Esophagus muscularis mucosa (tissue), 4 donors: ENCODE measurements at regions not wholly inside any gene's neighbourhood (a gene's known extent, or its start where the extent isn't known, plus 50 kb on each side); places are given as distances from the start of the nearest gene placed in this dataset.

ENCODE experiments used
- DNase-seq: peaks from one replicate; pipeline ENCODE4 v3.0.0-alpha.2; 2017; ENCODE audit errors: extremely low spot score
- H3K27ac ChIP-seq, 4 donors: fragments of 200-600 bp; sonication (generic); replicated peaks in 1 of 4; 1 replicate in 3 of 4; 2 replicates in 1 of 4; pipeline ENCODE4 v1.5.1; 2016 to 2019; ENCODE audit warnings: mild to moderate bottlenecking in 1 of 4
- H3K27me3 ChIP-seq, 4 donors: fragments of 200-600 bp; sonication (generic); one replicate each; pipeline versions ENCODE4 v1.5.1 to v1.6.0; 2016 to 2019
- H3K36me3 ChIP-seq, 4 donors: fragments of 200-600 bp; sonication (generic); one replicate each; pipeline ENCODE4 v1.5.1; 2016 to 2019
- H3K4me1 ChIP-seq, 4 donors: fragments of 200-600 bp; sonication (generic); one replicate each; pipeline ENCODE4 v1.5.1; 2016 to 2019
- H3K4me3 ChIP-seq, 4 donors: fragments of 200-600 bp; sonication (generic); 1 replicate in 2 of 4; 2 replicates in 2 of 4; pipeline ENCODE4 v1.5.1; 2016 to 2019; ENCODE audit warnings: mild to moderate bottlenecking in 4 of 4, moderate library complexity in 1 of 4
- H3K9me3 ChIP-seq, 4 donors: fragments of 200-600 bp; sonication (generic); 1 replicate in 3 of 4; 2 replicates in 1 of 4; pipeline ENCODE4 v1.5.1; 2016 to 2019
- EP300 ChIP-seq: sonication (generic); formaldehyde crosslinking; IDR thresholded peaks from one replicate; pipeline ENCODE4 v1.6.1; 2017; ENCODE audit warnings: antibody characterized with exemption
- POLR2A ChIP-seq: fragments of 450-650 bp; IDR thresholded peaks from one replicate; pipeline ENCODE4 v1.6.1; 2017; ENCODE audit warnings: antibody characterized with exemption, moderate library complexity, mild to moderate bottlenecking, low read depth
- POLR2AphosphoS5 ChIP-seq, 2 donors: sonication (generic); formaldehyde crosslinking; IDR thresholded peaks; one replicate each; pipeline ENCODE4 v1.6.1; 2017; ENCODE audit warnings: antibody characterized with exemption in 2 of 2
- WGBS: methylation state at CpG from one replicate; pipeline ENCODE4 v1.1.5; 2018; 5-methylcytosine and 5-hydroxymethylcytosine counted together
- intact Hi-C: fragments of 100-400 bp; cut with DNase I; formaldehyde crosslinking; loops from one replicate; pipeline ENCODE4 v1.15.1; 2023
- TF ChIP-seq, protein P1 (sequence below), 3 experiments: fragments of 200-600 bp in 2 of 3; fragments of 450-650 bp in 1 of 3; sonication (generic) in 2 of 3; IDR thresholded peaks; one replicate each; pipeline ENCODE4 v1.5.1; 2017 to 2019; ENCODE audit warnings: antibody characterized with exemption in 3 of 3, mild to moderate bottlenecking in 2 of 3, moderate library complexity in 1 of 3

DNA sequence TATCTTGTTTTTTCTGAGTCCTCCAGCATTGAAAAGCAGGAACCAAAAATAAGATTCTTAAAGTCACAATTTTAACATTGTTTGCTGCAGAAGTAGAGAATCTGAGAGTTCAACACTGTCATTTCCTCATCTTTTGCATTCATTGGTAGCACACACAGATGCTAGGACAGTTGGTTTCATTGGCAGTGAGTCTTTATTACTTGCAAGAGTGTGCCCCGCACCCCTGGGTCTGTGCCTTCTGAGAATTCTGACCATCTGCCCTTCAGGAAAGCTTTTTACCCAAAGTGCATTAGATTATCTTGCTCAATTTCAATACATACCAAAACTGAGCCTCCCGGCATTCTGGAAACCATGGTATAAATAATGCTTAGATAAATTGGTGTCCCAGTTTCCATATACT lies 247.7 kb upstream of the SLITRK1 start:
- DNase-seq = no peak
- H3K27ac ChIP-seq = no peak overlapping the region
- intact Hi-C loops = no loop called here
- 92% methylated on average over 2 of the region's 2 CpGs for WGBS
- H3K4me1 ChIP-seq = peaks cover 0 to 1% (median under 1%) of the 10 kb centered on the region in 4 donors
- no peaks in the 10 kb centered on the region for H3K27me3 ChIP-seq
- TF ChIP-seq EP300 (no peak), POLR2A (no peak), POLR2AphosphoS5 (IDR thresholded peaks at IDR 0.05) (no peak)
- TF ChIP-seq, protein P1, sequence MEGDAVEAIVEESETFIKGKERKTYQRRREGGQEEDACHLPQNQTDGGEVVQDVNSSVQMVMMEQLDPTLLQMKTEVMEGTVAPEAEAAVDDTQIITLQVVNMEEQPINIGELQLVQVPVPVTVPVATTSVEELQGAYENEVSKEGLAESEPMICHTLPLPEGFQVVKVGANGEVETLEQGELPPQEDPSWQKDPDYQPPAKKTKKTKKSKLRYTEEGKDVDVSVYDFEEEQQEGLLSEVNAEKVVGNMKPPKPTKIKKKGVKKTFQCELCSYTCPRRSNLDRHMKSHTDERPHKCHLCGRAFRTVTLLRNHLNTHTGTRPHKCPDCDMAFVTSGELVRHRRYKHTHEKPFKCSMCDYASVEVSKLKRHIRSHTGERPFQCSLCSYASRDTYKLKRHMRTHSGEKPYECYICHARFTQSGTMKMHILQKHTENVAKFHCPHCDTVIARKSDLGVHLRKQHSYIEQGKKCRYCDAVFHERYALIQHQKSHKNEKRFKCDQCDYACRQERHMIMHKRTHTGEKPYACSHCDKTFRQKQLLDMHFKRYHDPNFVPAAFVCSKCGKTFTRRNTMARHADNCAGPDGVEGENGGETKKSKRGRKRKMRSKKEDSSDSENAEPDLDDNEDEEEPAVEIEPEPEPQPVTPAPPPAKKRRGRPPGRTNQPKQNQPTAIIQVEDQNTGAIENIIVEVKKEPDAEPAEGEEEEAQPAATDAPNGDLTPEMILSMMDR (IDR thresholded peaks at IDR 0.05) = no peak
- no peaks in the 10 kb centered on the region for H3K9me3 ChIP-seq
- H3K36me3 ChIP-seq = no peaks in the 10 kb centered on the region
- H3K4me3 ChIP-seq = no peak overlapping the region

GRCh38 chr13:84127597-84128128 lies 245.4 kb upstream of the SLITRK1 start:
- DNase-seq = no peak
- H3K27ac ChIP-seq = no peak overlapping the region
- 94% methylated on average over 7 of the region's 8 CpGs for WGBS
- no peaks in the 10 kb centered on the region for H3K9me3 ChIP-seq
- intact Hi-C loops = no loop called here
- peaks cover 0 to 6% (median 3%) of the 10 kb centered on the region in 4 donors for H3K4me1 ChIP-seq
- no peak overlapping the region for H3K4me3 ChIP-seq
- TF ChIP-seq EP300 = no peak
- TF ChIP-seq, protein P1 (IDR thresholded peaks at IDR 0.05) = no peak
- TF ChIP-seq POLR2AphosphoS5 (IDR thresholded peaks at IDR 0.05) = no peak
- no peak for TF ChIP-seq POLR2A
- no peaks in the 10 kb centered on the region for H3K27me3 ChIP-seq
- H3K36me3 ChIP-seq = no peaks in the 10 kb centered on the region

GRCh38 chr13:84126671-84127171 lies 244.4 kb upstream of the SLITRK1 start:
- Histone ChIP-seq H3K4me1 (peaks cover 0 to 6% (median 3%) of the 10 kb centered on the region in 4 donors), H3K27me3 (no peaks in the 10 kb centered on the region), H3K36me3 (no peaks in the 10 kb centered on the region), H3K27ac (no peak overlapping the region), H3K4me3 (no peak overlapping the region), H3K9me3 (no peaks in the 10 kb centered on the region)
- intact Hi-C loops = no loop called here
- no peak for DNase-seq
- 78% methylated on average over 7 of the region's 7 CpGs for WGBS
- TF ChIP-seq POLR2AphosphoS5 (IDR thresholded peaks at IDR 0.05) = no peak
- no peak for TF ChIP-seq POLR2A

GRCh38 chr13:84121456-84121855 lies 239.2 kb upstream of the SLITRK1 start:
- TF ChIP-seq POLR2A = no peak
- TF ChIP-seq POLR2AphosphoS5 (IDR thresholded peaks at IDR 0.05) = no peak
- no peak for TF ChIP-seq EP300
- TF ChIP-seq, protein P1 (IDR thresholded peaks at IDR 0.05) = no peak
- 86% methylated on average over 1 of the region's 1 CpG for WGBS
- H3K27me3 ChIP-seq = no peaks in the 10 kb centered on the region
- H3K36me3 ChIP-seq = no peaks in the 10 kb centered on the region
- no peak overlapping the region for H3K27ac ChIP-seq
- DNase-seq = no peak
- no peaks in the 10 kb centered on the region for H3K9me3 ChIP-seq
- H3K4me1 ChIP-seq = peaks cover 0 to 6% (median 3%) of the 10 kb centered on the region in 4 donors
- H3K4me3 ChIP-seq = no peak overlapping the region
- intact Hi-C loops = no loop called here

DNA sequence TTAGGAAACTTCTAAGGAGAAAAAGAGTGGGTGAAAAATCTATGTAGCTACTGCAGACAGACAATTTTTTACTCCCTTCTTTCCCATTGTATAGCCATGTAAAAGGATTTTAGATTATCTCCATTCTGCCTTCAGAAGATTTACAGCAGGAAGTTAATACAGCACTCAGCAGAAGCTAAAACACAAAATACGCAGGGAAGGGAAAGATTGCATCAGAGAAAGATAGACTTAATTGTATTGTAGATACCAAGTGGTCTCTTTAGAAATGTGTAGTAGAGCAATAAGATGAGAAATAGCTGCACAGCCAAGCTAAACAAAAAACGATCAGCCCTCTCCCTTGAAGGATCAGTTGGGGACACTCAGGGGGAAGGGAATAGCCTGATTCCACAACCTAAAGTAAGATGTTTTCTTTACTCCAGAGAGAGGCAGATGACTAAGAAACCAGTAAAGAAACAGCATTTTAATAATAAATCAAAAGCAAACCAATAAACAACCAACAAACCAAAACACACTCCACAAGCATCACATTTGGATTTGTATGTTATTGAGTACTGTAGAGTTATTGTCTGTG lies 236.7 kb upstream of the SLITRK1 start:
- Histone ChIP-seq H3K27me3 (no peaks in the 10 kb centered on the region), H3K36me3 (no peaks in the 10 kb centered on the region), H3K9me3 (no peaks in the 10 kb centered on the region), H3K4me3 (no peak overlapping the region), H3K4me1 (no peaks in the 10 kb centered on the region), H3K27ac (no peak overlapping the region)
- TF ChIP-seq, protein P1 (IDR thresholded peaks at IDR 0.05) = no peak
- TF ChIP-seq EP300 (no peak), POLR2AphosphoS5 (IDR thresholded peaks at IDR 0.05) (no peak), POLR2A (no peak)
- 35% methylated on average over 2 of the region's 2 CpGs for WGBS
- intact Hi-C loops = no loop called here
- DNase-seq = no peak
